OCI-LY3 (cell line): ENCODE measurements at regions not wholly inside any gene's neighbourhood (a gene's known extent, or its start where the extent isn't known, plus 50 kb on each side); places are given as distances from the start of the nearest gene placed in this dataset.

Experiments
- H2AFZ ChIP-seq: fragments of 200-600, 300-600 bp; shearing (Covaris generic); 2 replicates; pipeline ENCODE4 v1.6.0; 2014; ENCODE audit warnings: antibody characterized with exemption, low read depth, low read length
- H3K27ac ChIP-seq: fragments of 200-600, 300-600 bp; sonication (generic); 2 replicates; pipeline ENCODE4 v1.5.1; 2014; ENCODE audit warnings: mild to moderate bottlenecking, low read length, moderate library complexity, mixed read lengths
- H3K27me3 ChIP-seq: fragments of 200-600, 300-600 bp; sonication (generic); 2 replicates; pipeline ENCODE4 v1.6.1; 2014; ENCODE audit warnings: low read depth, low read length, mixed read lengths
- H3K36me3 ChIP-seq: fragments of 200-600, 300-600 bp; sonication (generic); replicated peaks from 2 replicates; pipeline ENCODE3; 2014; ENCODE audit warnings: low read depth, low read length, mixed read lengths
- H3K4me1 ChIP-seq: fragments of 300-600, 200-600 bp; sonication (generic); 2 replicates; pipeline ENCODE4 v1.6.1; 2014; ENCODE audit warnings: low read length, mixed read lengths
- H3K4me2 ChIP-seq: fragments of 200-600, 300-600 bp; sonication (generic); 2 replicates; pipeline ENCODE4 v1.6.1; 2014; ENCODE audit warnings: low read length, mixed read lengths
- H3K4me3 ChIP-seq: fragments of 300-600, 200-600 bp; sonication (generic); 2 replicates; pipeline ENCODE4 v1.5.1; 2014; ENCODE audit warnings: antibody characterized with exemption, mild to moderate bottlenecking, low read length, moderate library complexity
- H3K79me2 ChIP-seq: fragments of 300-600, 200-600 bp; shearing (Covaris generic); 2 replicates; pipeline ENCODE4 v1.6.1; 2014; ENCODE audit warnings: mild to moderate bottlenecking, low read length, mixed read lengths
- H3K9ac ChIP-seq: fragments of 300-600, 200-600 bp; shearing (Covaris generic); 2 replicates; pipeline ENCODE4 v1.6.0; 2014; ENCODE audit warnings: mild to moderate bottlenecking, low read length, moderate library complexity
- H3K9me3 ChIP-seq: fragments of 200-600, 300-600 bp; shearing (Covaris generic); 2 replicates; pipeline ENCODE4 v1.6.1; 2014; ENCODE audit warnings: low read length, mixed read lengths; ENCODE audit not compliant: insufficient read depth
- H4K20me1 ChIP-seq: fragments of 200-600, 300-600 bp; sonication (generic); 2 replicates; pipeline ENCODE4 v1.6.1; 2016; ENCODE audit warnings: low read length, mixed read lengths; ENCODE audit not compliant: insufficient read depth
- CTCF ChIP-seq: fragments of 200-600, 300-600 bp; sonication (generic); IDR thresholded peaks from 2 replicates; pipeline ENCODE4 v1.5.1; 2014; ENCODE audit warnings: antibody characterized with exemption, low read length, low read depth
- EZH2phosphoT487 ChIP-seq: fragments of 200-600 bp; shearing (Covaris generic); IDR thresholded peaks from 2 replicates; pipeline ENCODE4 v1.6.1; 2018; ENCODE audit warnings: antibody characterized with exemption, mixed run types, low read depth

GRCh38 chr10:52875336-52875735, 102.8 kb upstream of the MBL2 start:
- TF ChIP-seq CTCF (no peak), EZH2phosphoT487 (no peak)
- no peak overlapping the region for H3K9ac ChIP-seq
- H3K4me1 ChIP-seq: no peaks in the 10 kb centered on the region
- no peaks in the 10 kb centered on the region for H3K36me3 ChIP-seq
- H3K9me3 ChIP-seq: no peaks in the 10 kb centered on the region
- no peaks in the 10 kb centered on the region for H3K27me3 ChIP-seq
- no peak overlapping the region for H3K27ac ChIP-seq
- no peaks in the 10 kb centered on the region for H4K20me1 ChIP-seq
- no peak overlapping the region for H3K4me3 ChIP-seq
- no peaks in the 10 kb centered on the region for H3K79me2 ChIP-seq
- no peak overlapping the region for H3K4me2 ChIP-seq
- H2AFZ ChIP-seq: no peak overlapping the region

GRCh38 chr10:52874581-52874980, 102.0 kb upstream of the MBL2 start:
- no peak overlapping the region for H3K27ac ChIP-seq
- no peaks in the 10 kb centered on the region for H3K36me3 ChIP-seq
- no peak overlapping the region for H3K4me3 ChIP-seq
- no peak overlapping the region for H3K4me2 ChIP-seq
- no peaks in the 10 kb centered on the region for H3K9me3 ChIP-seq
- TF ChIP-seq EZH2phosphoT487 (no peak), CTCF (no peak)
- H3K27me3 ChIP-seq: no peaks in the 10 kb centered on the region
- no peaks in the 10 kb centered on the region for H3K4me1 ChIP-seq
- H3K9ac ChIP-seq: no peak overlapping the region
- no peak overlapping the region for H2AFZ ChIP-seq
- H4K20me1 ChIP-seq: no peaks in the 10 kb centered on the region
- no peaks in the 10 kb centered on the region for H3K79me2 ChIP-seq

- Histone ChIP-seq H4K20me1 (no peaks in the 10 kb centered on the region), H3K4me1 (no peaks in the 10 kb centered on the region), H3K27me3 (no peaks in the 10 kb centered on the region), H3K4me3 (no peak overlapping the region), H3K9ac (no peak overlapping the region), H3K9me3 (no peaks in the 10 kb centered on the region), H3K27ac (no peak overlapping the region), H3K36me3 (no peaks in the 10 kb centered on the region), H2AFZ (no peak overlapping the region), H3K79me2 (no peaks in the 10 kb centered on the region), H3K4me2 (no peak overlapping the region)
- no peak for TF ChIP-seq EZH2phosphoT487
- no peak for TF ChIP-seq CTCF
Measured at GRCh38 chr10:52871191-52871843, 98.7 kb upstream of the MBL2 start.

- H4K20me1 ChIP-seq: no peaks in the 10 kb centered on the region
- H2AFZ ChIP-seq: no peak overlapping the region
- H3K27me3 ChIP-seq: no peaks in the 10 kb centered on the region
- no peaks in the 10 kb centered on the region for H3K36me3 ChIP-seq
- H3K9ac ChIP-seq: no peak overlapping the region
- no peak overlapping the region for H3K27ac ChIP-seq
- no peak overlapping the region for H3K4me2 ChIP-seq
- no peaks in the 10 kb centered on the region for H3K4me1 ChIP-seq
- TF ChIP-seq EZH2phosphoT487 (no peak), CTCF (no peak)
- H3K79me2 ChIP-seq: no peaks in the 10 kb centered on the region
- no peaks in the 10 kb centered on the region for H3K9me3 ChIP-seq
- H3K4me3 ChIP-seq: no peak overlapping the region
Measured at GRCh38 chr10:52870562-52870961, 98.0 kb upstream of the MBL2 start.
